HG03060 (cell line): ENCODE measurements at regions not wholly inside any gene's neighbourhood (a gene's known extent, or its start where the extent isn't known, plus 50 kb on each side); places are given as distances from the start of the nearest gene placed in this dataset.
"Not testable (repeated sequence)": the region's sequence is repeated elsewhere in the genome, so short reads cannot be mapped to it uniquely, and the experiment has no call there.

ENCODE experiments used
- ATAC-seq: cut with Tn5 transposase; IDR thresholded peaks from one replicate; pipeline ENCODE4 v1.9.1; 2021; ENCODE audit warnings: low read depth, moderate number of reproducible peaks; ENCODE audit not compliant: unreplicated experiment

DNA sequence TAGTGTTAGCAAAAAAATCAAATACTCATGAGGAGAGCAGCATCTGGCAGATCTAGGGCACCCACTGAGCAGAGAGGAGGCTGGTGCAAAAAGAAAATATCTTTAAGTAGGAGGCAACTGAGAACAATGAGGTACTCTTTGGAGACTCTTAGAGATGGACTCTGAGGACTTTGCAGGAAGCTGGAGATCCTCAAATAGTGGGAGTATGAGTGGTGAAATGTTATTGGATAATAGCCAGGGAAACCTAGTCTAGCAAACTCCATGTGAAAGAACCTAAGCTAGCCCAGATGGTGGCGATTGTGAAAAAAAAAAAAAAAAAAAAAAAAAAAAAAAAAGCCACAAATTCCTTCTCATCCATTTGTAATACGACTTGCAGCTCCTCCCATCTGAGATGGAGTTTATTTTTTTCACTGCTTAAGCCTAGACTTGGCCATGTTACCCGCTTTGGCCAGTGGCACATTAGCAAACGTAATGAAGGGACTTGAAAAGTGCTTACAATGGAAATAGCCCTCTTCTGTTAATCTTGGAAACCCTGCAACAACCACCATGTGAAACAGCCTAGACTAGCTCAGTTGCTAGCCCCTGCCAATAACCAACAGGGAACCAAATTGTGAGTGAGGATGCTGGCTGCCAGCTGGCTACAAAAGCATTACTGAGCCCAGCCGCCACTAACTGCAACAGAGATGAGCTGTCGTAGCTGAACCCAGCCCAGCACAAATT is 476.2 kb downstream of the KLF12 start:
- ATAC-seq, result no peak

DNA sequence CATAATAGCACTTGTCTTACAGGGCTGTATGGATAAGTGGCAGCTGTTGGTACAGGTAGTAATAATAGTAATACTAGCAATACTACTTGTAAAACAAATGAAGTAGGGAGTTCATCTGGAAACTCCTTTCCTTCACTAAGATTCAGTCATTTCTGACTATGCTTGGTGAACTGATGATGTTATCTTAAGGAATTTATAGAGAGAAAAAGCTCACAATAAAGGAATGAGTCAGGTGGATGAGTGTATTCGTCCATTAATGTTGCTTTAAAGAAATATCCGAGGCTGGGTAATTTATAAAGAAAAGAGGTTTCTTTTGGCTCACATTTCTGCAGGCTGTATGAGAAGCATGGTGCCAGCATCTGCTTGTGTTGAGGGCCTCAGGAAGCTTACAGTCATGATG is 477.3 kb downstream of the KLF12 start:
- ATAC-seq, result no peak

DNA sequence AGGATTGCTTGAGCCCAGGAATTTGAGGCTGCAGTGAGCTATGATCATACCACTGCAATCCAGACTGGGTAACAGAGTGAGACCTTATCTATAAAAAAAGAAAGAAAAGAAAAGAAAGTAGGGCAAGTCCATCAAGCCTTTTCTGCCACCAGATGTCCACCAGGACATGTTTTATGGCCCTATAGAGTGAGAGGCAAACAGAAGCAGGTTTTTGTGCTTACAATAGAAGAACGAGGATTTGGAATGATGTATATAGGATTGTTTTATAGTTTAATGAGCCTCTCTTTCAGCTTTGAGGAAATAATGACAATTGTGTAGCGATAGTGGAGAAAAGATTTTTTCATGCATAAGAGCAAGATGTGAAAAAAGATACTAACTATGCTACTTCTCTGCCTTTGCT is 480.5 kb downstream of the KLF12 start:
- no peak for ATAC-seq

DNA sequence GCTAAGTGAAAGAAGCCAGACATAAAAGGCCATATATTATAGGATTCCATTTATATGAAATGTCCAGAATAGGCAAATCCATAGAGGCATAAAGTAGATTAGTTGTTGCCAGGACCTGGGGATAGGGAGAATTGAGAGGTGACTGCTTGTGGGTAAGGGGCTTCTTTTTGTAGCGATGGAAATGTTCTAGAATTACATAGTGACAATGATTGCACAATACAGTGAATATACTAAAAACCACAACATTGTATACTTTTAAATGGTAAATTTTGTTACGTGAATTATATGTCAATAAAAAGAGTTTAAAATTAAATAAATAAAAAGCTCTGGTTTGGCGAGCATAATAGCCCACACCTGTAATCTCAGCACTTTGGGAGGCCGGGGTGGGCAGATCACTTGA is 486.8 kb downstream of the KLF12 start:
- ATAC-seq, result no peak

DNA sequence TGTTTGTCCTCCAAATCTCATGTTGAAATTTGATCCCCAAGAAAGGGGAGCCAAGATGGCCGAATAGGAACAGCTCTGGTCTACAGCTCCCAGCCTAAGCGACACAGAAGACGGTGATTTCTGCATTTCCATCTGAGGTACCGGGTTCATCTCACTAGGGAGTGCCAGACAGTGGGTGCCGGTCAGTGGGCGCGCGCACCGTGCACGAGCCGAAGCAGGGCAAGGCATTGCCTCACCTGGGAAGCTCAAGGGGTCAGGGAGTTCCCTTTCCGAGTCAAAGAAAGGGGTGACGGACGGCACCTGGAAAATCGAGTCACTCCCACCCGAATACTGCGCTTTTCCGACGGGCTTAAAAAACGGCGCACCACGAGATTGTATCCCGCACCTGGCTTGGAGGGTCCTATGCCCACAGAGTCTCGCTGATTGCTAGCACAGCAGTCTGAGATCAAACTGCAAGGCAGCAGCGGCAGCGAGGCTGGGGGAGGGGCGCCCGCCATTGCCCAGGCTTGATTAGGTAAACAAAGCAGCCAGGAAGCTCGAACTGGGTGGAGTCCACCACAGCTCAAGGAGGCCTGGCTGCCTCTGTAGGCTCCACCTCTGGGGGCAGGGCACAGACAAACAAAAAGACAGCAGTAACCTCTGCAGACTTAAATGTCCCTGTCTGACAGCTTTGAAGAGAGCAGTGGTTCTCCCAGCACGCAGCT is 493.6 kb downstream of the KLF12 start:
- ATAC-seq, result not testable (repeated sequence)

DNA sequence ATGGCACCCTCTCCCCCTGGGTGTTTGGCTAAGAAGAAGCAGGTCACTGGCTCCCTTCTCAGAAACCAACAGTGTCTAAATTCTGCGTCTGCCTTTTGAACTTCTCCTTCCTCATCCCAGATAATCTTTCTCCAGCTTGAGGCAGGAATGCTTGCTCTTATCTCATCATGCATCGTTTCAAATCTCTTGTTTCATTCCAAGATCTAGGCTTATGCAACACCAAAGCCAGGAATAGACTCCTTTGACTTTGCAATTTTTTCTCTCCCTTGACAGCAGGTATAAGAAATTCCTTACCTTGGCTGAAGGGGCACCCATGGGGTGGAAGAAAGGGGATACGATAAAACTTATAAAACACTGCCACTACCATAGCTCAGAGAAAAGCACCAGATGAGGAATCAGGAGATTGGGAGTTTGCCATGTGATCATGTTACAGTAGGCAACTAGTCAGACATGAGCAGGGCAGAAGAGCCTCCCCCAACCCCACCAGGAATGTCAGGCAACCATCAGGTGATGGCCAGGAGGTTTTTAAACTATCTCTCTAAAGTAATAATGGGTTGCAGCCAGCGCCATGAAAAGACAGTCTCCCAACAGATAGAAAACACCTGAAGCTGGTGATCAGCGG is 498.9 kb downstream of the KLF12 start:
- no peak for ATAC-seq

DNA sequence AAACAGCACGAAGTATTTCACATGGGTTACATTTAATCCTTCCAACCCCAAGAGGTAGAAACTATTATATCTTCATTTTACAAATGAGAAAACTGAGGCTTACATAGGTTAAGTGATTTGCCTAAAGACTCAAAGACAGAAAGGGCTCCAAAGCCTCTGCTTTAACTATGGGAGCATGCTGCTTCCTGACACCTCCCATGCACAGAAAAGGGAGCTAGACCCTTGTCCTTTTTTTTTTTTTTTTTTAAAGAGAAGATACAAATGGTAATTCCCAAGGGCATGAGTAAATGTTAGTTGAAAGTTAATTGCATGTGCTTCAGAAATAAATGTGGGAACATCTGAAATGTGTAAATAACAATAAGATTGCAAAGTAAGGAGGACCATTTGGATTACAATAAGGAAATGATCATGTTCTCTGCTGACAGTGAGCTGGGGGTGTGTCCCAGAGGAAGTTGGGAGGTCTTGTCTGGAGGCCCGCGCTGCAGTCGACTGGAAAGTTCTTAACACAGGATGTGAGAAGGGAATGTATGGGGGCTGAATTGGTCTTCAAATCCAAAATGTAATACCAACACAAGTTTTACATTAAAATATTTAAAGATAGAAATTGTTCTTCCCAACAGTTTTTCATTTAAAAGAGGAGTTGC is 500.3 kb downstream of the KLF12 start:
- ATAC-seq, result no peak

DNA sequence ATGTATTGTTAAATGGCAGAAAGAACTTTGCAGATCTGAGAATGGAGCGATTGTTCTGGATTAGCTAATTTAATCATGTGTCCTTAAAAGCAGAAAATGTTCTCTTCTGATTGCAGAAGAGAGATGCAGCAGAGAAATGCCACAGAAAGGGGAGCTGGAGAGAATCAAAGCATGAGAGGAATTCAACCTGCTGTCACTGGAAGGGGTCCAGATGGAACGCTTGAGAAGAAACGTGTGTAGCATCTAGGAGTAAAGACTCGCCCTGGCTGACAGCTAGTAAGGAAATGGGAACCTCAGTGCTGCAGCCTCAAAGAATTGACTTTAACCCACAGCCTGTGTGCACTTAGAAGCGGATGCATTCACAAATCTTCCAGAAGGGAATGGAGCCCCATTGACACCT is 502.8 kb downstream of the KLF12 start:
- no peak for ATAC-seq

DNA sequence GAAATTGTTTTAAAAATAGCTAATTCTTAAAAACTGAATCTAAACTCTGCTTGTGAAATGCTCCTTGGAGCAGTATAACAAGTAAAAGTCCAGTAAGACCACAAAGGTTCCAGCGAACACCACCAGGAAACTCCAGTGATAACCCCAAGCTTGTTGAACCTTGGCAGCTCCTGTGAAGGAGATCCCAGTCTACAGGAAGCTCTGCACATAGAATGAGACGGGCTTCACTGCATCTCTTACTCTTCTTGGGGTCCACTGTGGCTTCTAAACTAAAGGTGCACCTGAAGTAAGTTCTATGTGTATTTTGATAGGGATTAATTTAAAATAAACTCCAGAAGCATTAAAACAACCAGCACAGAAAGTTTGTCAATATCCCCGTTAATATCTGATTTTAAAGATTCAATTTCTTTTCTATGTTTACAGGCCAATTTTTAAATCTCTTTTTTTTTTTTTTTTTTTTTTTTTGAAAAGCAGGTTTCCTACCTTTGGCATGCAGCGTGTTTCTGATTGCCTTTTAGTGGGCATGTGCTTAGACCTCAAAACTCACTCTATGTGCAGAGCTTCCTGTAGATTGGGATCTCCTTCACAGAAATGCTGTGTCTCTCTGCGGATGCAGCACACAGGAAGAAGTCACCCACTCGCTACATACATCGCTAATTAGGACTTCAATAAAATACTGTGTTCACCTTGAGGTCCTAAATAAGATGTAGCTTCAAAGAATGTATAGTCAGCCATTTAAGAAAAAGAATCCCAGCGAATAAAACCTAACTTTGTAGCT is 508.5 kb downstream of the KLF12 start:
- ATAC-seq, result no peak

DNA sequence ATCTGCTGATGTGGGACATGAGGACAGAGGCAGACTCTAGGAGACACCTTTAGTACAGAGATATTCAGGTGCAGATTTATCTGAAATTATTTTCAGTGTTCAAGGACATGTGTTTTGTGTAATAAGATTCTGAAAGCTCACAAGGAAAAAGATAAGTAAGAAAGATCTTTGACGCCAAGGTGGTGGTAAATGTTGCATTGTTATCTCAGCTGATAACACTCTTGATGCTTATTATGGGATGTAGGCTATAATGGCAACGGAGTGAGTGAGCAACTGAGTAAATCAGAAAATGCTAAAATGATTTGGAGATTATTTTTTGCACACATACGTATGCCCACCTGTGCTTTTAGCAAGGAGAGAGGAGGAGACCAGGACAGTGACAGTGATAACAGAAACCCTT is 510.9 kb downstream of the KLF12 start:
- no peak for ATAC-seq

DNA sequence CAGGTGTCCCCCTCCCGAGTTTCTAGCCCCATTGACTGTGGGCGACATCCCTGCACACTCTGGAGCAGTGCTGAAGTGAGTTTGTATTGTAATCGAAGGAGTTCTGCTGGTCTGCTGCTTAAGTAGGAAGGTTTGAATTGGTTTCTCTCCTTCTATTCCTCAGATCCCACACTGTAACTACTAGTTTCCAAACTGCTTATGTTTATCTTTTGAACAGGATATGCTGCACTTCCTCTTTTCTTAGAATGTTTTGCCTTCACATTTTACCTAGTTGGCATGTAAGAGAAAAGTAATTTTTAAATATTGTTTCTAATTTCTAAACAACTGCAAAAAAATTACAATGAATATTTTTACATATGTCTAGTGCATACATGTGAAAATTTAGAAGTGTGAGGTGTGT is 511.8 kb downstream of the KLF12 start:
- ATAC-seq, result no peak

DNA sequence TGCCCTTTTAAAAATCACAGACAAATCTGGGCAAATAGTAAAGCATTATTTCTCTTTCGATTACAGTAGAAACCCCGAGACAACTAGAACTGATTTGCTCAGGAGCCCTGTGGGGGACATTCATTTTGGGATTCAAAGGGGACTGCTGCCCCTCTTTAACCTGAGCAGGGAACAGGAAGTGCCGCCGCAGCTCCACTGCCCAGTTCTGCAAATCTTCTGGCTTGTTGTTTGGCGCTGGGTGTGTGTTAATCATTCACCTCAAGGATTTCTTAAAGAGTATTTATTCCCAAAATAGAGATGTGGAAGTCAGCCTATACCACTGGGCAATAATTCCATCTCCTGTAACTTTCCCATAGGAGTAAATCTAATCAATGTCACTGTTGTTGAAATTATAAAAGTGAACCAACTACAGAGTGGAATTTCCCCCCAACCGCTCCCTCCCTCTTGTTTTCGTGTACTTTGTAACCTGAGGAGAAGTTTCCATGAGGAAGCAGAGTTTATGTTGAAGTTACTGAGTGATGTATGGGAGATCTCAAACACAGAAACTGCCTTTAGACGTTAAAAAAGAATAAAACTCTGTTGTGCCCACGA is 515.8 kb downstream of the KLF12 start:
- ATAC-seq, result no peak

DNA sequence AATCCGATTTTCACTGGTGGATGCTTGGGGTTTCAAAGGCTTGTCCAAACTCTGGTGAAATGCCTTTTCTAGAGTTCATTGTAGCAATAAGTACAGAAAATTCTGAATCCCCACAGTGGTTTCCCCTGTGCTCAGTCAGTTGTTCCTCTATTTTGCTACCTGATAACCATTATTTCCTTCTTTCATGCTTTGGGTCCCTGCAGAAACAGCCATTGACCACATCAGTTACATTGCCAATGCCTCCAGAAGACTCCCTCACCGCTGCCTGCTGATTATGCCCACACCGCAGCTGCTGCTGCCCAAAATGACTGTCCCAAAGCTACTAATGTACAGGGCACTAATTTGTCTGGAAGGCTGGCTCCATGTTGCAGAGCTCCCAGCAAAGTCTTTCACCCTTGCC is 517.3 kb downstream of the KLF12 start:
- no peak for ATAC-seq

DNA sequence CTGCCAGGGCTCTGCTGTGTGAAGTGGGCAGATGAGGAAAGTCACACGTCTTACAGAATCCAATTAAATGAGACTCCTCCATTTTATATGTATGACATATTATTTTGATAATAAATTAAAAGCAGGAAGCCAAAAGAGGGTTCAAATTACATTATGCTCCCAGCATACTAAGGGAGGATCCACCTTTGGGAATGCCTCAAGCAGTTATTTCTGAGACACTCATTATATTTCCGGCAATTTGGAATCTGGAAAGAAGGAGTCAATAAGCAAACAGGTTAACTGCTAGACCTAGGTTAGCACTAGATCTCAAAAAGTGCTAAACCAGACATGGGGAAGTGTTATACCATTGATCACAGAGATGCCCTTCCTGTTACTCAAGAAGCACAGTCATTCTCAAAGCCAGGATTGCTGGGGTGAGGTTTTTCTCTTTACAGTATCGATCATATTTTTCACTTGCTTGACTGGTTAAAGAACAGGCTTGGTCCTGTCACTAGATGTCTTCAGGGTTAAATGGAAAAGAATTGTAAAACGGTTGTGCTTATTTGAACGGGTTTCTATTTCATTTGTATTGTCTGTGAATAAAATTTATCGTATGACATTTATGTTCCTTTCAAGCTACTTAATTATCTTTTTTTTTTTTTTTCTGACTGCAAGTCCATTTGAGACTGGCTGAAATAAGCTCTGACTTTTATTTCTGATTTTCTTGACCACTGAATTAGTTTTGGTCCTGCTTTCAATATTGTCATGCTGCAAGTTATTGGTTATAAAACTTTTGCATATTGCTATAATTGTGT is 523.2 kb downstream of the KLF12 start:
- no peak for ATAC-seq

DNA sequence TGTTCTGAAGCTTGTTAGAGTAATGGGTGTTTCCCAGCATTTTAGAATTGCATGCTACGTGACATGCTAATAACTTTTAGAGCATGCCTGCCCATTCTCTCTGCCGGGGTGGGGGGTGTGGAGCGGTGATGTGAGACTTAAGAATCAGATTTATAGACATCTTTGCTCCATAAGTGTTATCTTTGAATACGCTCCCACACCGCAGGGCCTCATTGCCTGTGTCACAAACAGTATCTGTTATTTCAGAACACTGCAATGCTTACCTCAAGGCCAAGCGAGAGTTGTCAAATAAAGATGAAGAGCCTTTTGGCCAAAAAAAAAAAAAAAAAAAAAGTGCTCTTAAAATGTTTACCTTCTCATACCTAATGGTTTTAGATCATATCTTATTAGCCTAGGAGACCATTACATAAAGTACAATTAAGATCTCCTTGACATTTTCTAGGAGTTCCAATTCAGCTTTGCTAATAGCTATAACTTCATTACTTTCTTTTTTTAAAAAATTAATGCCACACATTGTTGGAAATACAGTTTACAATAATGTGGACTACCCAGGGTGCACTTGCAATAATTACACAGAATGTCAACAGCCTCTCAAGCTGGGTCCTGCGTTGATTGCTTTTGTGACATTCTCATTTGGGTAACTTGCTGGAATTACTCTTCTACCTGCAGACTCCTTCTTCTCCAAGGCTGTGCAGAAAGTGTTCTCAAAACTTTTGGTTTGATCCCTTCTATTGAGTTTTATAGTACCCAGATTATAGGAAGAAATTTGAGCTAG is 525.3 kb downstream of the KLF12 start:
- no peak for ATAC-seq

DNA sequence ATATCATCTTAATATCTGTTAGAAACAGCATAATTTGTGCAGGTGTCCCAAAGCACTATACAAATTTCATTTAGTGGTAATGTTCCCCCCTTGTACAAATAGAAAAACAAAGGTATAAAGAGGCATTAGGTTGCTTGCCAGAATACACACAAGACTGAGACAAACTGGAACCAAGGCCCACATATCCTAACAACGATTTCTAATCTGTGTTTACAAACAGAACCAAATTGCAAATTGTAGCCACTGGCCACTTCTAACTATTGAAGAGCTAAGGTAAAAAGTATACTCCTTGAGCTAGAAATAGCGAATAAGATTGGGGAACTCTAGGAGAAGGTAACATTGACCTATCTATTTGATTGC is 526.1 kb downstream of the KLF12 start:
- no peak for ATAC-seq

DNA sequence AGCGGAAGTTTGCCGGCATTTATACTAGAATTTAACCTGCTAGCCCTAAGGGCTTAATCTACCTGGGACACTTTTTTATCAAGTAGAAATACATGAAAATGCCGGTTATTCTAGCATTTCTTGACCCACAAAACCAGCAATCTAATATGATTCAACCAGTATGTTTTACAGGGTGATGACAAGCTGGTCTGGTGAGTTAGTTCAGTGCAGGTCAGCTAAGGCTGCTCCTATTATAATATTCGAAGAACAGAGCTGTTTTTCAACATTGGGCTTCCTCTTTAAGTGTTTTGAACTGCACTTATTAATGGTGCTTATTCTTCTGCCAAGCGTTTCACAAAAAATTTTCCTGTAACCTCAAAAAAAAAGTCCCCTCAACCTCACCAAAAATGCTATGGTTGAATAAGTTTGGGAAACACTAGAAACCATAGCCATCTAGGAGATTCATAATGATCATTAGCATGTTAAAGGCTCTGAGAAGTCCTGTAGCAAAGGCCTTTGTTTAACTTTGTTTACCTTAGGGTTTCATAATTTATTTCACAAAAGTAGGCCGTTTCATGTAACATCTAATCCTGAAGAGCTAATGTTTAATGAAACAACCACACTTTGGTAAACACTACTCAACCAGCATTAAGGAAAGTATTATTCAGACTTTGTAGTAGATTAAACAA is 526.6 kb downstream of the KLF12 start:
- ATAC-seq, result no peak

DNA sequence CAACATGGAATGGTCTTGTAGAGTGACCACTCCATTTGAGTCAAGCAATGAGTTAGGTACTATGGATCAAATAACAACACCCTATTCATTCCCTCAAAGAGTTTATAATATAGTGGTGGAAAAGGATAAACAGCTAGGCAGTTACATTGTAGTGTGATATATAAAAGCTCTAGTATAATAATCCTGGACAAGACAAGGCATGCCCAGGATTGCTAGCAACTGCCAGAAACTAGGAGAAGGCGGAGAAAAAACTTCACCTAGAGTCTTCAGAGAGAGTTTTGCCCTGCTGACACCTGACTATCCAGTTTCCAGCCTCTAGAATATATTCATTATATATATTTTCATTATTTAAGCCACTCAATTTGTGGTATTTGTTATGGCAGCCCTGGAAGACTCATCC is 530.6 kb downstream of the KLF12 start:
- ATAC-seq, result no peak
